Smooth muscle cell (in vitro differentiated cells): ENCODE measurements at regions not wholly inside any gene's neighbourhood (a gene's known extent, or its start where the extent isn't known, plus 50 kb on each side); places are given as distances from the start of the nearest gene placed in this dataset.

Experiments
- DNase-seq: peaks from one replicate; lab custom pipeline; 2025; ENCODE audit not compliant: unreplicated experiment; lab: John Stamatoyannopoulos, UW
- H2AFZ ChIP-seq: fragments of 200-600 bp; sonication (generic); 2 replicates; pipeline ENCODE4 v1.6.0; 2016; ENCODE audit warnings: antibody characterized with exemption, low read depth, mild to moderate bottlenecking
- H3F3A ChIP-seq: fragments of 200-600 bp; sonication (generic); 2 replicates; pipeline ENCODE4 v1.6.0; 2017; ENCODE audit warnings: antibody characterized with exemption, low read depth
- H3K27ac ChIP-seq: fragments of 200-600 bp; sonication (generic); 2 replicates; pipeline ENCODE4 v1.5.1; 2016; ENCODE audit warnings: low read depth, mild to moderate bottlenecking
- H3K27me3 ChIP-seq: fragments of 200-600 bp; sonication (generic); 2 replicates; pipeline ENCODE4 v1.6.1; 2016; ENCODE audit warnings: low read depth, mild to moderate bottlenecking
- H3K36me3 ChIP-seq: fragments of 200-600 bp; sonication (generic); 2 replicates; pipeline ENCODE4 v1.5.1; 2016; ENCODE audit warnings: low read depth
- H3K4me1 ChIP-seq: fragments of 200-600 bp; sonication (generic); 2 replicates; pipeline ENCODE4 v1.5.1; 2016; ENCODE audit warnings: low read depth
- H3K4me2 ChIP-seq: fragments of 200-600 bp; sonication (generic); 2 replicates; pipeline ENCODE4 v1.6.0; 2016; ENCODE audit warnings: mild to moderate bottlenecking
- H3K4me3 ChIP-seq: fragments of 200-600 bp; sonication (generic); 2 replicates; pipeline ENCODE4 v1.5.1; 2016; ENCODE audit warnings: mild to moderate bottlenecking
- H3K79me2 ChIP-seq: fragments of 200-600 bp; sonication (generic); 2 replicates; pipeline ENCODE4 v1.6.0; 2016; ENCODE audit warnings: low read depth, mild to moderate bottlenecking
- H3K9ac ChIP-seq: fragments of 200-600 bp; sonication (generic); 2 replicates; pipeline ENCODE4 v1.6.0; 2016; ENCODE audit warnings: low read depth
- H3K9me3 ChIP-seq: fragments of 200-600 bp; sonication (generic); replicated peaks from 2 replicates; pipeline ENCODE4 v1.5.1; 2016; ENCODE audit warnings: low read depth
- H4K20me1 ChIP-seq: fragments of 200-600 bp; sonication (generic); 2 replicates; pipeline ENCODE4 v1.6.0; 2016; ENCODE audit warnings: low read depth
- WGBS: methylation state at CpG from one replicate; pipeline ENCODE4 v1.1.7; 2016; ENCODE audit warnings: low lambda C conversion rate; 5-methylcytosine and 5-hydroxymethylcytosine counted together
- TF ChIP-seq, protein P1 (sequence below): fragments of 200-600 bp; sonication (generic); IDR thresholded peaks from 2 replicates; pipeline ENCODE4 v1.5.1; 2017; ENCODE audit warnings: borderline replicate concordance, mild to moderate bottlenecking, antibody characterized with exemption; ENCODE audit not compliant: insufficient read depth, poor library complexity, severe bottlenecking

DNA sequence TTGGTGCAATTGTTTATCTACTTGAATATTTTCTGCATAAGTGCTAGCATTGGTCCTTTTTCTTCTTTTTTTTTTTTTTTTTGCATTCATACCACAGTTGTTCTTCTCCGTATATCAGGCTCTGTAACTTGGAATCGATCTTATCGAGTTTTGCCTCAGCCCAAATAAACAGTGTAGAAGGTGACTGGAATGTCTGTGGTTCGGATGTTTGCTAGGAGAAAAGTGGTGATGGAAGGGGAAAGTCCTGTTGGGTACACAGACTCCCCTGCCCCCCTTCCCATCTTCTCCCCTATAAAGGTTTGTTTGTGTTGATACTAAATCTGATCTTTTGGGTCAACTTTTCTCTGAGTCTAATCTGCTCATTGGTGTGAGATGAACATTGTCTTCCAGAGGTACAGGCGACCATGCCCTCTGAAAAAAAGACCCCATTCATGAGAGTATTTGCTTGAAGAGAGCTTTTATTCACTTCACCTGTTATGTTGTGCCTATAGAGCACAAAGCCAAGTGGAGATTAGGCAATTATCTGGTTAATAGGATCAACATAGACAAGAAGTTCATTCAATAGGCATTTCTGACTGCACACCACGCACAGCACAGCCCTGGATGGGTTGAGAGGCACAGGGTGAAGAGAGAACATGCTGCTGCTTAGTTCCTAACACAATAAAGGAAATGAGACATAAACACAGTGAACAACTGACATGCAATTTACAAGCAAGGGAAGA lies 620.0 kb downstream of the PKHD1 start:
- no peak overlapping the region for H3K9ac ChIP-seq
- WGBS: 90% methylated on average over 6 of the region's 6 CpGs
- no peaks in the 10 kb centered on the region for H4K20me1 ChIP-seq
- H3K27ac ChIP-seq: no peak overlapping the region
- TF ChIP-seq, protein P1, sequence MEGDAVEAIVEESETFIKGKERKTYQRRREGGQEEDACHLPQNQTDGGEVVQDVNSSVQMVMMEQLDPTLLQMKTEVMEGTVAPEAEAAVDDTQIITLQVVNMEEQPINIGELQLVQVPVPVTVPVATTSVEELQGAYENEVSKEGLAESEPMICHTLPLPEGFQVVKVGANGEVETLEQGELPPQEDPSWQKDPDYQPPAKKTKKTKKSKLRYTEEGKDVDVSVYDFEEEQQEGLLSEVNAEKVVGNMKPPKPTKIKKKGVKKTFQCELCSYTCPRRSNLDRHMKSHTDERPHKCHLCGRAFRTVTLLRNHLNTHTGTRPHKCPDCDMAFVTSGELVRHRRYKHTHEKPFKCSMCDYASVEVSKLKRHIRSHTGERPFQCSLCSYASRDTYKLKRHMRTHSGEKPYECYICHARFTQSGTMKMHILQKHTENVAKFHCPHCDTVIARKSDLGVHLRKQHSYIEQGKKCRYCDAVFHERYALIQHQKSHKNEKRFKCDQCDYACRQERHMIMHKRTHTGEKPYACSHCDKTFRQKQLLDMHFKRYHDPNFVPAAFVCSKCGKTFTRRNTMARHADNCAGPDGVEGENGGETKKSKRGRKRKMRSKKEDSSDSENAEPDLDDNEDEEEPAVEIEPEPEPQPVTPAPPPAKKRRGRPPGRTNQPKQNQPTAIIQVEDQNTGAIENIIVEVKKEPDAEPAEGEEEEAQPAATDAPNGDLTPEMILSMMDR: no peak
- no peaks in the 10 kb centered on the region for H3K79me2 ChIP-seq
- no peak for DNase-seq
- no peaks in the 10 kb centered on the region for H3K9me3 ChIP-seq
- H3K4me1 ChIP-seq: peaks cover 20% of the 10 kb centered on the region
- H3K4me3 ChIP-seq: no peak overlapping the region
- H2AFZ ChIP-seq: no peak overlapping the region
- no peaks in the 10 kb centered on the region for H3K36me3 ChIP-seq
- no peak overlapping the region for H3K4me2 ChIP-seq
- H3F3A ChIP-seq: no peaks in the 10 kb centered on the region
- no peaks in the 10 kb centered on the region for H3K27me3 ChIP-seq

DNA sequence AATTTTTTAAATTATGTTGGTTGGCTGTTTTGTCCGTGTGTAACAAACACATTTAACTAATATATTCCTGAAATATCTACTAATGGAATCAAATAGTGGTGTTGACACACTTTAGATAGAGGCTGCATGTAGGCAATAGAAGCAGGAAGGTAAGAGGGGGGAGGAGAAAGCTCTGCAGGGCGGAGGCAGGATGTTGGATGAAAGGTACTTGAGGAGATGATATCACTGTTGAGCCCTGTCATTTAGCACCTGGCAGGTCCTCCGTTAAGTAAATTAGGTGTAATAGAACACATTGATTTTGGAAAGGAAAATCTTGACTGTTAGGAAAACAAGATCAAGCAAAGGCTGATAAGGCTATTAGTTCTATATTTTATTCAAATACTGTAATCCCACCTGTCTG lies 618.7 kb downstream of the PKHD1 start:
- Histone ChIP-seq H3K36me3 (no peaks in the 10 kb centered on the region), H3F3A (no peaks in the 10 kb centered on the region), H3K4me3 (no peak overlapping the region), H4K20me1 (no peaks in the 10 kb centered on the region), H3K79me2 (no peaks in the 10 kb centered on the region), H3K9me3 (no peaks in the 10 kb centered on the region), H2AFZ (no peak overlapping the region), H3K9ac (no peak overlapping the region), H3K4me2 (no peak overlapping the region), H3K27ac (no peak overlapping the region), H3K4me1 (peaks cover 20% of the 10 kb centered on the region), H3K27me3 (no peaks in the 10 kb centered on the region)
- WGBS: 76% methylated on average over 3 of the region's 3 CpGs
- no peak for DNase-seq
- TF ChIP-seq, protein P1: no peak

DNA sequence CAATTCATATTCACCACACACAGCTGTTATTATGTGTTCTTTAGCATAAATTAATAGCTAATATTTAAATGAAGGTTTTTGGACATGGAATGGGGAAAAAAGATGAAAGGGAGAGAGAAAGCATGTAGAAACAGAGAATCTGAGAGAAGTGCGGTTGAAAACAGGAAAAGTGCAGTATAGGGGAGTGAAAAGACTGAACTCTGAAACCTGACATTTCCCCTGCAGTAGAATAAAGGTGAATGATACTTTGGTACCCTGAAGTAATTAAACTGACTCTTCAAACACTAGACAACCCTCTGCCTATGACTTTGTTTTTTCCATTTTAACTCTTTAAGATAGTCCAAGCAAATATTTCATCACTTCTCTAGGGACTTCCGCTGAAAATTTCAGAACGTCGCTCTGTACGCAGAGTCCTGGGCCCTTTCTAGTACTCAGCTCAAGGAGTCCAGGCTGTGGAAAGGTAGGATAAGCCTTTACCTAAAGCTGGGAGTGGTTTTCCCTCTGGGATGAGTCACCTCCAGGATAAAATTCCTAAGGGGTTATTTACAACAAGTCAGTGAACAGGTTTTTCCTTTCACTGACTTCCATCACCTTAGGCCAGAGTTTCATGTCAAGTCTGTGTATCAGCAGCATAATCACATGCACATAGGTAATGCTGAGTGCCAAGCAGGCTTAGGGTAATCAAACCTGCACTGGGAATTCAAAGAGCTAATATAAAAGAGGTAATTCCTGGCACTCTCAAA lies 614.5 kb downstream of the PKHD1 start:
- H3K4me2 ChIP-seq: no peak overlapping the region

More for the DNA sequence above, 614.5 kb downstream of the PKHD1 start:
- Histone ChIP-seq H3K9me3 (no peaks in the 10 kb centered on the region), H3K9ac (no peak overlapping the region), H3K36me3 (no peaks in the 10 kb centered on the region), H3K79me2 (no peaks in the 10 kb centered on the region), H4K20me1 (no peaks in the 10 kb centered on the region), H3K4me1 (peaks cover 13% of the 10 kb centered on the region), H3F3A (no peaks in the 10 kb centered on the region), H3K27me3 (no peaks in the 10 kb centered on the region), H2AFZ (no peak overlapping the region), H3K4me3 (no peak overlapping the region), H3K27ac (peak overlapping the region; percentile 29)
- TF ChIP-seq, protein P1: no peak
- 72% methylated on average over 5 of the region's 5 CpGs for WGBS
- DNase-seq: no peak
